ENCODE measurements at regions not wholly inside any gene's neighbourhood (a gene's known extent, or its start where the extent isn't known, plus 50 kb on each side); places are given as distances from the start of the nearest gene placed in this dataset.

- H3K27me3 ChIP-seq (ENCODE audit: control insufficient read depth, insufficient read depth, low read length), result no peaks in the 10 kb centered on the region
- H3K27ac ChIP-seq (ENCODE audit: low read depth, low read length), result no peak overlapping the region
- peaks cover 12% of the 10 kb centered on the region for H3K9me3 ChIP-seq (ENCODE audit: control insufficient read depth, insufficient read depth, low read length)
- DNase-seq (ENCODE audit: low read depth in 4 of 6, low spot score in 6 of 6), result no peak
- 87% methylated on average over 22 of the region's 24 CpGs for WGBS (ENCODE audit: insufficient coverage)
- no peaks in the 10 kb centered on the region for H3K4me1 ChIP-seq (ENCODE audit: control insufficient read depth, insufficient read depth, low read length)
- no peaks in the 10 kb centered on the region for H3K36me3 ChIP-seq (ENCODE audit: control insufficient read depth, insufficient read depth, low read length)
- H3K4me3 ChIP-seq (ENCODE audit: low read depth, low read length), result no peak overlapping the region
Observed at GRCh38 chr16:35751191-35751941, 2292.0 kb downstream of the TP53TG3F start.

DNA sequence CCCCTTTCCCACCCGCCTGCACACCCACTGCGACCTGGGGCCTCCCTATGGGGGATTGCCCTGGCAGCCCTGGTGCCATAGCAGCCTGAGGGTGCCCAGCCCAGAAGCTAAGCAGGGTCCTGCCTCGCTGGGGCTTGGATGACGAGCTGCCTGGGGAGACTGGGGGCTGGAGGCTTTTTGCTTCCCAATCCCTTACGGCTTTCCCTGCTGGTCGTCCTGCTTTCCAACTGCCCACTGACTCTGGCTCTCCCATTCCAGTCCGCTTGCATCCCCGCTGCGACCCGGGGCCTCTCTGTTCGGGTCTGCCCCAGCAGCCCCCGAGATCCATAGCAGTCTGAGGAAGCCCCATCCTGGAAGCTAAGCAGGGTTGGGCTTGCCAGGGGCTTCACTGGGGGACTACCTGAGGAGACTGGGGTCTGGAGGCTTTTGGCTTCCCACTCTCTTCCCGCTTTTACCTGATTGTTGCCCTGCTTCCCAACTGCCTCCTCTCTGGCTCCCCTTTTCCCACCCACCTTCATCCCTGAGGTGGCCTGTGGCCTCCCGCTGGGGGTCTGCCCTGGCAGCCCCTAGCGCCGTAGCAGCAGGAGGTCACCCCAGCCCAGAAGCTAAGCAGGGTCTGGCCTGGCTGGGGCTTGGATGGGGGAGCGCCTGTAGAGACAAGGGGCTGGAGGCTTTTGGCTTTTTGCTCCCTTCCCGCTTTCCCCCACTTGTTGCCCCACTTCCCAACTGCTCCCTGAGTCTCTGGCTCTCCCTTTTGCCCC, 2292.8 kb downstream of the TP53TG3F start:
- no peak for DNase-seq (ENCODE audit: low read depth in 4 of 6, low spot score in 6 of 6)
- Histone ChIP-seq H3K36me3 (ENCODE audit: control insufficient read depth, insufficient read depth, low read length) (no peaks in the 10 kb centered on the region), H3K9me3 (ENCODE audit: control insufficient read depth, insufficient read depth, low read length) (peaks cover 12% of the 10 kb centered on the region), H3K27me3 (ENCODE audit: control insufficient read depth, insufficient read depth, low read length) (no peaks in the 10 kb centered on the region), H3K27ac (ENCODE audit: low read depth, low read length) (no peak overlapping the region), H3K4me1 (ENCODE audit: control insufficient read depth, insufficient read depth, low read length) (no peaks in the 10 kb centered on the region), H3K4me3 (ENCODE audit: low read depth, low read length) (no peak overlapping the region)
- 71% methylated on average over 15 of the region's 18 CpGs for WGBS (ENCODE audit: insufficient coverage)

DNA sequence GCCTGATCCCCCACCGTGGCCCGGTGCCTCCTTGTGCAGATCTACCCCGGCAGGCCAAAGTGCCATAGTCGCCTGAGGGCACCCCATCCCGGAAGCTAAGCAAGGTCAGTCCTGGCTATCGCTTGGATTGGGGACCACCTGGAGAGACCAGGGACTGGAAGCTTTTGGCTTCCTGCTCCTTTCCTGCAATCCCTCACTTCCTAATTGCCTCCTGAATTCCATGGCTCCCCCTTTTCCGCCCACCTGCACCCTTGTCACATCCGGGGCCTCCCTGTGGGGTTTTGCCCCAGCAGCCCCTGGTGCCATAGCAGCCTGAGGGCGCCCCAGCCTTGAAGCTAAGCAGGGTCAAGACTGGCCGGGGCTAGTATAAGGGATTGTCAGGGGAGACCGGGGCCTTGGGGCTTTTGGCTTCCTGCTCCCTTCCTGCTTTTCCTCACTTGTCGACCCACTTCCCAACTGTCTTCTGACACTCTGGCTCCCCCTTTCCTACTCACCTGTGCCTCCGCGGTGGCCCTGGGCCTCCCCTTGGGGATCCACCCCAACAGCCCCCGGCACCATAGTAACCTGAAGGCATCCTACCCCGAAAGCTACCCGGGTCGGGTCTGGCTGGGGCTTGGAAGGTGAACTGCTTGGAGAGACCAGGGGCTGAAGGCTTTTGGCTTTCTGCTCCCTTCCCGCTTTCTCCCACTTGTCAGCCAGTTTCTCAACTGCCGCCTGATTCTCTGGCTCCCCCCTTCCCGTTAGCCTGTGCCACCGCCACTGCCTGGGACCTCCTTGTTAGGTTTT, 2293.6 kb downstream of the TP53TG3F start:
- Histone ChIP-seq H3K36me3 (ENCODE audit: control insufficient read depth, insufficient read depth, low read length) (no peaks in the 10 kb centered on the region), H3K27ac (ENCODE audit: low read depth, low read length) (no peak overlapping the region), H3K27me3 (ENCODE audit: control insufficient read depth, insufficient read depth, low read length) (no peaks in the 10 kb centered on the region), H3K4me1 (ENCODE audit: control insufficient read depth, insufficient read depth, low read length) (no peaks in the 10 kb centered on the region), H3K4me3 (ENCODE audit: low read depth, low read length) (no peak overlapping the region), H3K9me3 (ENCODE audit: control insufficient read depth, insufficient read depth, low read length) (peaks cover 9% of the 10 kb centered on the region)
- no peak for DNase-seq (ENCODE audit: low read depth in 4 of 6, low spot score in 6 of 6)
- 77% methylated on average over 18 of the region's 22 CpGs for WGBS (ENCODE audit: insufficient coverage)

DNA sequence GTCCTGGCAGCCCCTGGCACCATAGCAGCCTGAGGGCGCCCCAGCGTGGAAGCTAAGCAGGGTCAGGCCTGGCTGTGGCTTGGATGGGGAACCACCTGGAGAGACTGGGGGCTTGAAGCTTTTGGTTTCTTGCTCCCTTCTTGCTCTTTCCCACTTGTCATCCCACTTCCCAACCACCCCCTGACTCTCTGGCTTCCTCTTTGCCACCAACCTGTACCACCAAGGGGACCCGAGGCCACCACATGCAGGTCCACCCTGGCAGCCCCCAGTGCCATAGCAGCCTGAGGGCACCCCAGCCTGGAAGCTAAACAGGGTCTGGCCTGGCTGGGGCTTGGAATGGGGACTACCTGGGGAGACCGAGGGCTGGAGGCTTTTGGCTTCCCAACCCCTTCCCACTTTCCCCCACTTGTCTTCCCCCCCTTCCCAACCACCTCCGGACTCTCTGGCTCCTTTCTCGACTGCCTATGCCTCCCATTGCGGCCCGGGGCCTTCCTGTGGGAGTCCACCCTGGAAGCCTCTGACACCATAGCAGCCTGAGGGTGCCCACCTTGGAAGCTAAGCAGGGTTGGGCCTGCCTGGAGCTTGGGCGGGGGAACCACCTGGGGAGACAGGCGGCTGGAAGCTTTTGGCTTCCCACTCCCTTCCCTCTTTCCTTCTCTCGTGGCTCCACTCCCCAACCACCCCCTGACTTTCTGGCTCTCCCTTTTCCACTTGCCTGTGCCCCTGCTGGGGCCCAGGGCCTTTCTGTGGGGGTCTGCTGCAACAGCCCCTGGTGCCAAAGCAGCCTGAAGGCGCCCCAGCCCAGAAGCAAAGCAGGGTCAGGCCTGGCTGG, 2294.4 kb downstream of the TP53TG3F start:
- Histone ChIP-seq H3K9me3 (ENCODE audit: control insufficient read depth, insufficient read depth, low read length) (peaks cover 9% of the 10 kb centered on the region), H3K27me3 (ENCODE audit: control insufficient read depth, insufficient read depth, low read length) (no peaks in the 10 kb centered on the region), H3K36me3 (ENCODE audit: control insufficient read depth, insufficient read depth, low read length) (no peaks in the 10 kb centered on the region), H3K4me3 (ENCODE audit: low read depth, low read length) (no peak overlapping the region), H3K27ac (ENCODE audit: low read depth, low read length) (no peak overlapping the region), H3K4me1 (ENCODE audit: control insufficient read depth, insufficient read depth, low read length) (no peaks in the 10 kb centered on the region)
- DNase-seq (ENCODE audit: low read depth in 4 of 6, low spot score in 6 of 6), result no peak
- 77% methylated on average over 9 of the region's 12 CpGs for WGBS (ENCODE audit: insufficient coverage)

- Histone ChIP-seq H3K27ac (ENCODE audit: low read depth, low read length) (no peak overlapping the region), H3K9me3 (ENCODE audit: control insufficient read depth, insufficient read depth, low read length) (peaks cover 12% of the 10 kb centered on the region), H3K4me3 (ENCODE audit: low read depth, low read length) (no peak overlapping the region), H3K27me3 (ENCODE audit: control insufficient read depth, insufficient read depth, low read length) (no peaks in the 10 kb centered on the region), H3K36me3 (ENCODE audit: control insufficient read depth, insufficient read depth, low read length) (no peaks in the 10 kb centered on the region), H3K4me1 (ENCODE audit: control insufficient read depth, insufficient read depth, low read length) (no peaks in the 10 kb centered on the region)
- no peak for DNase-seq (ENCODE audit: low read depth in 4 of 6, low spot score in 6 of 6)
- WGBS (ENCODE audit: insufficient coverage), result 78% methylated on average over 9 of the region's 12 CpGs
Observed at GRCh38 chr16:35754391-35755369, 2295.3 kb downstream of the TP53TG3F start.

GRCh38 chr16:35788381-35788780, 2329.0 kb downstream of the TP53TG3F start:
- H3K27ac ChIP-seq (ENCODE audit: low read depth, low read length), result no peak overlapping the region
- no peak overlapping the region for H3K4me3 ChIP-seq (ENCODE audit: low read depth, low read length)
- no peaks in the 10 kb centered on the region for H3K36me3 ChIP-seq (ENCODE audit: control insufficient read depth, insufficient read depth, low read length)
- WGBS (ENCODE audit: insufficient coverage), result 59% methylated on average over 12 of the region's 12 CpGs
- peaks cover 13% of the 10 kb centered on the region for H3K9me3 ChIP-seq (ENCODE audit: control insufficient read depth, insufficient read depth, low read length)
- no peak for DNase-seq (ENCODE audit: low read depth in 4 of 6, low spot score in 6 of 6)
- no peaks in the 10 kb centered on the region for H3K4me1 ChIP-seq (ENCODE audit: control insufficient read depth, insufficient read depth, low read length)
- H3K27me3 ChIP-seq (ENCODE audit: control insufficient read depth, insufficient read depth, low read length), result no peaks in the 10 kb centered on the region

DNA sequence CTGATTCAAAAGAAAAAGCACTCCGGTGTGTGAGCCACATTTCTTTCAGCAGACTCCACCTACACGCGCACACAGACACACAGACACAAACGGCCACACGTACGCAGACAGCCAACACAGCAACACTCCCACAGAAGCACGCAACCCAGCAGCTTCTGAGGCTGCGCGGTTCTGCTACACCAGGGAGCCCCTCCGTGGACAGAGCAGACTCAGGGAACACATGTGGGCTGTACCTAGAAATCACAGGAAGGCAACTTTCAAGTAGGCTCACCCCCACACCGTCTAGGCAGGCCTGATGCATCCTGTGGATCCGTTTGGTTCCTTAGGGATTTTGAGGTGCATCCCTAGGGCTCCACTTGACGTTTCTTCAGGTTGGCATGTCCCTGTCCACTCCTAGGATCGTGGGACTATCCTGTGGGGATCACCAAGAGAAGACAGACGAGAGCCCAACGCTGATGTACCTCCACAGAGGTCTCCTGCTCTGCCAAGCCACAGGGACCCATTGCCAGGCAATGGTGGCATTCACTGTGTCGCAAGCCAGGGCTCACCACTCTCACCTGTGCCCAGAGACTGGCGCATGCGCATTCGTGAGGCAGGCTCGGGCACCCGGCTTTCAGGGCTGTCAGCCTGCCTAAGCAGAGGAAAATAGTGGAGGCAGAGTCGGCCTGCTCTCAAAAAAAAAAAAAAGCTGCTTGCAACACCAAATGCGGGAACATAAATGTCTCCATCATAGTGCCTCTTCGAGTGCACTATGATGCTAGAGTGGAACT, 2333.3 kb downstream of the TP53TG3F start:
- H3K36me3 ChIP-seq (ENCODE audit: control insufficient read depth, insufficient read depth, low read length), result no peaks in the 10 kb centered on the region
- no peaks in the 10 kb centered on the region for H3K27me3 ChIP-seq (ENCODE audit: control insufficient read depth, insufficient read depth, low read length)
- H3K9me3 ChIP-seq (ENCODE audit: control insufficient read depth, insufficient read depth, low read length), result peaks cover 12% of the 10 kb centered on the region
- WGBS (ENCODE audit: insufficient coverage), result 73% methylated on average over 25 of the region's 25 CpGs
- no peak overlapping the region for H3K4me3 ChIP-seq (ENCODE audit: low read depth, low read length)
- no peaks in the 10 kb centered on the region for H3K4me1 ChIP-seq (ENCODE audit: control insufficient read depth, insufficient read depth, low read length)
- H3K27ac ChIP-seq (ENCODE audit: low read depth, low read length), result no peak overlapping the region
- no peak for DNase-seq (ENCODE audit: low read depth in 4 of 6, low spot score in 6 of 6)

DNA sequence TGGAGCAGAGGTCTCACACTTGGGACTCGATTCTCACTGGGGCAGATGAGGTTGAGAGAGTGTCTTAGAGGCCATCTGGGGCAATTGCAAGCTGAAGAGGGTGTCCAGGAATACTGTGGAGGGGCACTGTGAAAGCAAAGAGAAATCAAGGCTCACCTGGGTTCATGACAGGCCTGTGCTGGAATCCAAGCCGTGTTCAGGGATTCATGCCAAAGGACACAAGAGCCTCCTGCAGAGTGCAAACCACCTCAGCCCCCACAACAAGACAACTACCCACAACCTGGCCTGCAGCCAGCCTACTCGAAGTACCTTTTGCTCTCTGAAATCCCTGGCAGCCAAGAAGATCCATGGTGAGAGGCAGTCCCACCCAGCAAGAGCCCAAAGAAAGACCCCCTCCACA, 2334.2 kb downstream of the TP53TG3F start:
- Histone ChIP-seq H3K4me1 (ENCODE audit: control insufficient read depth, insufficient read depth, low read length) (no peaks in the 10 kb centered on the region), H3K36me3 (ENCODE audit: control insufficient read depth, insufficient read depth, low read length) (no peaks in the 10 kb centered on the region), H3K4me3 (ENCODE audit: low read depth, low read length) (no peak overlapping the region), H3K27me3 (ENCODE audit: control insufficient read depth, insufficient read depth, low read length) (no peaks in the 10 kb centered on the region), H3K27ac (ENCODE audit: low read depth, low read length) (no peak overlapping the region), H3K9me3 (ENCODE audit: control insufficient read depth, insufficient read depth, low read length) (peaks cover 10% of the 10 kb centered on the region)
- WGBS (ENCODE audit: insufficient coverage), result 49% methylated on average over 3 of the region's 3 CpGs
- no peak for DNase-seq (ENCODE audit: low read depth in 4 of 6, low spot score in 6 of 6)

Data from spinal cord (tissue), 9 donors.